ENCODE measurements at regions not wholly inside any gene's neighbourhood (a gene's known extent, or its start where the extent isn't known, plus 50 kb on each side); places are given as distances from the start of the nearest gene placed in this dataset.

GRCh38 chr3:56909349-56909748 is 107.6 kb upstream of the ARHGEF3 start:
- TF ChIP-seq CTCF (IDR thresholded peaks at IDR 0.05; ENCODE audit: borderline replicate concordance, insufficient read depth, low read depth, low read length), result no peak
- no peak overlapping the region for H3K4me3 ChIP-seq (ENCODE audit: low read depth, low read length)

GRCh38 chr3:56908004-56908403 is 106.3 kb upstream of the ARHGEF3 start:
- no peak for TF ChIP-seq CTCF (IDR thresholded peaks at IDR 0.05; ENCODE audit: borderline replicate concordance, insufficient read depth, low read depth, low read length)
- H3K4me3 ChIP-seq (ENCODE audit: low read depth, low read length), result no peak overlapping the region

- TF ChIP-seq CTCF (IDR thresholded peaks at IDR 0.05; ENCODE audit: borderline replicate concordance, insufficient read depth, low read depth, low read length), result no peak
- H3K4me3 ChIP-seq (ENCODE audit: low read depth, low read length), result no peak overlapping the region
These were observed 102.9 kb upstream of the ARHGEF3 start for GRCh38 chr3:56904552-56905215.

GRCh38 chr3:56903231-56903782 is 101.6 kb upstream of the ARHGEF3 start:
- no peak overlapping the region for H3K4me3 ChIP-seq (ENCODE audit: low read depth, low read length)
- TF ChIP-seq CTCF (IDR thresholded peaks at IDR 0.05; ENCODE audit: borderline replicate concordance, insufficient read depth, low read depth, low read length), result no peak

- H3K4me3 ChIP-seq (ENCODE audit: low read depth, low read length), result no peak overlapping the region
- no peak for TF ChIP-seq CTCF (IDR thresholded peaks at IDR 0.05; ENCODE audit: borderline replicate concordance, insufficient read depth, low read depth, low read length)
These were observed 100.9 kb upstream of the ARHGEF3 start for GRCh38 chr3:56902468-56903160.

GRCh38 chr3:56900801-56901200 is 99.1 kb upstream of the ARHGEF3 start:
- no peak for TF ChIP-seq CTCF (IDR thresholded peaks at IDR 0.05; ENCODE audit: borderline replicate concordance, insufficient read depth, low read depth, low read length)
- H3K4me3 ChIP-seq (ENCODE audit: low read depth, low read length), result no peak overlapping the region

- H3K4me3 ChIP-seq (ENCODE audit: low read depth, low read length), result no peak overlapping the region
- TF ChIP-seq CTCF (IDR thresholded peaks at IDR 0.05; ENCODE audit: borderline replicate concordance, insufficient read depth, low read depth, low read length), result no peak
These were observed 98.1 kb upstream of the ARHGEF3 start for GRCh38 chr3:56899851-56900250.
